Posterior cingulate gyrus (tissue), 11 donors: ENCODE measurements at regions not wholly inside any gene's neighbourhood (a gene's known extent, or its start where the extent isn't known, plus 50 kb on each side); places are given as distances from the start of the nearest gene placed in this dataset.

Source experiments
- DNase-seq, 10 donors: peaks; one replicate each; pipeline versions ENCODE4 v3.0.0 to v3.0.0-alpha.2; 2020 to 2021; ENCODE audit warnings: mixed read lengths in 3 of 10
- intact Hi-C: fragments of 100-400 bp; cut with DNase I; formaldehyde crosslinking; loops from one replicate; pipeline ENCODE4 v1.15.1; 2023

DNA sequence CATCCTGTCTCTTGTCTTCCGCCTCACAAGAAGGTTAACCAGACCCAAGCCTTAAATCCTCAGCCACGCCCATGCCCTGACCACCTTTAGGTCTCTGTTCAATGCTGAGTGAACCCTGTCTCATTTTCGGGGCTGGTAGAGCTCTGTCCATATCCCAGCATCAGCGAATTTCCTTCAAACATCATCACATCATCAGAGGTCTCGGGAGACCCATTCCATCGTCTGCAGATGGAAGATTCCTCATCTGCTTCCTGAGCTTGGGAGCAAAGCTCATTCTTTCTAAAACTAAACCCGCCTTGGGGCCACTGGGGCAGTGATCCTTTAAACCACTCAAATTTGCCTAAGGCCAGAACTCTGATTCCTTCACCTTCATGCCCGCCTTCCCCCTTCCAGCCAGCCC is 173.7 kb downstream of the TTC32 start:
- intact Hi-C loops: no loop called here
- peak in 1 of 10 donors; percentile 32 for DNase-seq

- no peak for DNase-seq
- intact Hi-C loops: no loop called here
Measured at GRCh38 chr2:19725392-19725791, 176.4 kb downstream of the TTC32 start.

DNA sequence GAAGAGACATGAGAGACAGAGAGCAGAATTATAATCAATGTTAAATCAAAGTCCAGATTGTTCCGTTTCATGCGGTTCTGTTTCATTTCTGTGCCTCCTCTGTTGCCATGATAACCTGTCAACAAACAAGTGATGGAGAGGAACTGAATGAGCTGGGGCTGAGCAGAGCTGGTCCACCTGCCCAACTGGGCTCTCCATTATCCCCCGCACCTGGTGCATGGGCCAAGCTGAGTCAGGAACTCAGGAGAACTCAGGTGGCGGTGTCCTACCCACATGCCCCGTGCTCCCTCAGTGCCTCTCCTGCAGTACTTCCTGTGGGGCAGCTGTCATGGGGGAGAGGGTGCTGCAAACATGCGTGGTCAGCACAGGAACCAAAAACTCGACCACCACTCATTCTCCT is 178.8 kb downstream of the TTC32 start:
- no peak for DNase-seq
- intact Hi-C loops: no loop called here

DNA sequence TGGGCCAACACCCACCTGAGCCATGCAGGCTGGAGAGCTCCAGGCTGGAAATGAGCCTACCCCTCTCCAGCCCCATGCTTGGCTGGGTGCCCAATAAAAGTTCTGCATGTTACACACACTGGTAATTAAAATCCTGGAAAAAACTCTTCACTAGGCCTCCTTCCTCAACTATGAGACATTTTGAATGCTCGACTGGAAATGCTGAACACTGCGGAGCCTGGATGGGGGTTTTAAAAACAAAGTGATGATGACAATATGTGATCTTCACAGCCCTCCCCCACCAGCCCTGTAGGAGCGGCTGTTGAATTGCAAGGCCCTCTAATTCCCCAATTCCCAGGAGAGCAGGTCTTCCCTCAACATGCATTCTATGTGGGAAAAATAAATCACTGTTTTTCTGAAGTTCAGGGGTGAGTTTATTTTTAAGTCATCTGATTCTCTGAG is 179.2 kb downstream of the TTC32 start:
- DNase-seq: no peak
- intact Hi-C loops: no loop called here

DNA sequence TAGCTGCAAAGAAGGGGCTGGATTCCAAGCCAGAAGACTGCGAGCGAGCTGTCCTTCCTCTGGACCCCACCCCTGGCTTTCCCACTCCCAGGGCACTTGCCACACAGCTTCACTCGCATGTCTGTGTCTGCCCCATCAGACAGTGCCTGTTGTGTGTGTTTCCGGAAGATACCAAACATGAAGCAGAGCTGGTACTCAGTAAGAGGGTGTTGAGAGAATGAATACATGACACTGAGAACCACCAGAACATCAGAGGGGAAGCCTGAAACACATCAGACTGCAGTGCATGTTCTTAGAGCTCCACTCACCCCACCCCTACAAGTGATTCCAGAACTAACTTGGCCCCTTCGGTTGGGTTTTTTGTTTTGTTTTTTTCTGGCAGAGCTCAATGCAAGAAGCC is 181.5 kb downstream of the TTC32 start:
- intact Hi-C loops: no loop called here
- DNase-seq: no peak

DNA sequence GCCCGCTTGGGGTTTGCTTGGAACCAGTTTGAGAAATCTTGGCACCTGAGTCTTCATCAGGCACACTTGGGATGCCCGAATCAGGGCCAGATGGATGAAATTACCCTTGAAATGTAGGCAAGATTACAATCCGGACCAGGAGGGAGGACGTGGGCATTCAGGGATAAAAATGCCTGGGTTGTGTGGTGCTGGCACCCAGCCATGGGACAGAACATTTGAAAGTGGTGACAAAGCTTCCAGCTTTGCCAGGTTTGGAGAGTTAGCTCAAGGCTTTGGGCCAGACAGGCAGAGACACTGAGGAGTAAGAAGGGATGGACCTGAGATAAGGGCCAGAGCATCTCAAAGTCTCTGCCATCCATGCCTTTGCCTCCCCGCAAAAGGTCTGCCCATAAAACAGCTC is 182.2 kb downstream of the TTC32 start:
- intact Hi-C loops: no loop called here
- DNase-seq: no peak

DNA sequence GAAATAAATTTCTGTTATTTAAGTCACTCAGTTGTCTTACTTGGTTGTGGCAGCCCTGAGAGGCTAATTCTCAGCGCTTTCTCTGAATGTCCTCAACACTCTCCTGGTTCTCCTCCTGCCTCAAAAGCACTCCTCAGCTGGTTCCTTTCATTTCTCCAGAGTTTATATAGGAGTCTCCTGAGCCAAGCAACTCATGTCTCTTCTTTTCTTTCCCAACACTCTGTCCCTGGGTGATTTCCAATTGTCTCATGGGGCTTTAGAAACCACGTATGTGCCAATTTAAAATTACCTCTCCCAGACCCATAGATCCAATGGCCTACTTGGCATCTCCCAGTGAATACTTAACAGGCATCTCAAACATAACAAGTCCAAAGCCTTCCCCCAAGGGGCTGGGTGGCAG is 184.3 kb downstream of the TTC32 start:
- intact Hi-C loops: no loop called here

DNA sequence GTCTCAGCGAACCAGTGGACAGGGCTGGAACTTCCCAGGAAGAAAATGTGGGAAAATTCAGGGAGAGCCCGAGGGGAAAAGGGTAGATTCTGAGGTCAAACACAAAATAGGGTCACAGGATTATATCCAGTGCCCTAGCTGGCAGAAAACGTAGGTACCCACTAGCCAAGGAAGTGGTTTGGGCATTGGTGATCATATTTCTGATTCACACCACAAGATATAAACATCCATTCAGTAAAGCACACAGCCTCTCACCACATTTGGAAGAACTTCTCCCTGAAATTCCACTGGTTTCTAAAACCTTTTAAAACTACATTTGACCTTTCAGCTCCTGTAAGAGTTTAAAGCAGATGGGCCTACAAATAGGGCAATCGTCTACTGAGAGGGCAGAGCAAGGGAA is 186.9 kb downstream of the TTC32 start:
- DNase-seq: no peak
- intact Hi-C loops: no loop called here

More for the DNA sequence above, 184.3 kb downstream of the TTC32 start:
- no peak for DNase-seq

DNA sequence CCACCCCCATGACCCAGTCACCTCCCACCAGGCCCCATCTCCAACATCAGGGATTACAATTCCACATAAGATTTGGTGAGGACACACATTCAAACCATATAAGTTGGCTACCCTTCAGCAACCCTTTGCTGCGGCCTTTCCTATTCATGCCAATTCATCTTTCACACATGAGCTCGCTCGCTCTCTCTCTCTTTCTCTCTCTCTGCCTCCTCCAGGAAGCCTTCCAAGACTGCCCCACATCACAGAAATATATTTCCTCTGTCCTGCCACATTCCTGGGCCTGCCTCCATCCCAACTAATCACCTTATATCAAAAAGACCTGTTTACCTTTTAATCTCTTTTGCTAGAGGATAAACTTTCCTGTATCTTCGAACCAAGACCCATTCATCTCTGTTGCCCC is 188.9 kb downstream of the TTC32 start:
- intact Hi-C loops: no loop called here
- no peak for DNase-seq

GRCh38 chr2:19711470-19712372 is 190.1 kb downstream of the TTC32 start:
- DNase-seq: no peak
- intact Hi-C loops: no loop called here

- intact Hi-C loops: no loop called here
- no peak for DNase-seq
Measured at GRCh38 chr2:19710230-19710629, 191.6 kb downstream of the TTC32 start.

GRCh38 chr2:19709553-19709952 is 192.2 kb downstream of the TTC32 start:
- no peak for DNase-seq
- intact Hi-C loops: loop anchor here (1.0 kb wide), 1 partner anchor 39 kb away; no protein-coding TSS in a partner anchor

GRCh38 chr2:19708776-19709175 is 193.0 kb downstream of the TTC32 start:
- intact Hi-C loops: loop anchor here (1.0 kb wide), 1 partner anchor 38 kb away; no protein-coding TSS in a partner anchor
- DNase-seq: no peak

GRCh38 chr2:19706332-19706731 is 195.5 kb downstream of the TTC32 start:
- intact Hi-C loops: no loop called here
- no peak for DNase-seq

DNA sequence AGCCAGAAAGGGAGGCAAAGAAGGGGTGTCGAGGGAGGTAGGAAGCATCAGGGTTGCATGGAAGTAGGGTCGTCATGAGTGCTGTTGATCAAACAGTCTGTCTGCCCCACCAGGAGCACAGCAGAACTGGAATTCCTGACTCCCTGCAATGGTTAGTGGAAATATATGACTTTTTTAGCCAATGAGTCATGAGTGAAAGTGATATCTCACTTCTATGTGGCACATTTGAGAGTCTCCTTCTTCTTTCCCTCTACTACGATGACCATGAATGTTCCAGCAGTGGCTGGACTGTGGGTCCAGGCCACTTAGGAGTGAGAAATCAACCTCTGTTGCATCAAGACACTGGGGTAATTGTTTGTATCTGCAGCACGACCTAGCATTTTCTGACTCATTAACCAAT is 199.5 kb downstream of the TTC32 start:
- intact Hi-C loops: no loop called here
- no peak for DNase-seq

DNA sequence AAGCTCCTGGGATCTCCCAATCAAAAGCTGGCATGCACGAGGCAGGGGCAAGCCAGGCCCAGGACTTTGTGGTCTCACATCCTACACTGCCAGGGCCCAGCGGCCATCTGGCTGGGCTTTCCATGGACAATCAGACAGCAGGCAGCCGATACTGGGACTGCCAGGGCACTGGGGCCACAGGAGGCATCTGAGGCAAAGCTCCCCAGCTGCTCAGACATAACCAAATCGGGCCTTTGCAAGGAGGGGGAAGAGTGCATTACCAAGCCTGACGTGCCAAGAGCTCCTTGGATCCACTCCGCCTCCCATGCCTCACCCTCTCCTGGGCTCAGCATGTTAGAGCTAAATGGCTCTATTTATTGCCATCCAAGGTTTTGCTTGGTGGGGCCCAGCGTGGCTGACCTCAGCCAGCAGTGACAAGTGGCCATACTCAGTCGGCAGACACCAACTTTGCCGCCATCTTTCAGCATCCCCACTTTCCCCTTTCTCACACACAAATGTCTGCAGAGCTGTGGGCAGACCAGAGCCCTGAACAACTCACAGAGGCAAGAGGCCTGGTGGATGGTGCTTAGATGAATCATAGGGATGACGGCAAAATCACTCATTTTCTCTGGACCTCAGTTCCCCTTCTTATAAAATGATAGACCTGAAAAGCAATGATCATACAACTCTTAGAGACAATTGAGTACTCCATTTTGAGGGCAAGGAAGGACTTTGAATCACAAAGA is 200.8 kb downstream of the TTC32 start:
- DNase-seq: no peak

DNA sequence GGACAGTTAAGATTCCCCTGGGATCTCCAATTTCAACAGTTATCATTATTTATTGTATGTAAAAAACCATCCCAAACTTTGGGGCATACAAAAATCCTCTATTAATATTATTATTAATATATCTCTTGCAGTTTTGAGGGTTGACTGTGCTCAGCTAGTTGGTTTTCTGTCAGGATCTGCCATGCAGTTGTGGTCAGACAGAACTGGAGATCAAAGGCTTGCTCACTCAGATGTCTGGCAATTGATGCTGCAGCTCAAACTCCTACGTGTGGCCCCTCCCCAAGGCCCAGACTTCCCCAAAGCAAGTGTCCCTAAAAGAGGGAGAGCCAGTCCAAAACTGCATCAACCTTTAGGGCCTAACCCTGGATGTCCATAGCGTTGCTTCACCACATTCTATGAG is 204.7 kb downstream of the TTC32 start:
- intact Hi-C loops: no loop called here
- no peak for DNase-seq

More for the DNA sequence above, 200.8 kb downstream of the TTC32 start:
- intact Hi-C loops: no loop called here

DNA sequence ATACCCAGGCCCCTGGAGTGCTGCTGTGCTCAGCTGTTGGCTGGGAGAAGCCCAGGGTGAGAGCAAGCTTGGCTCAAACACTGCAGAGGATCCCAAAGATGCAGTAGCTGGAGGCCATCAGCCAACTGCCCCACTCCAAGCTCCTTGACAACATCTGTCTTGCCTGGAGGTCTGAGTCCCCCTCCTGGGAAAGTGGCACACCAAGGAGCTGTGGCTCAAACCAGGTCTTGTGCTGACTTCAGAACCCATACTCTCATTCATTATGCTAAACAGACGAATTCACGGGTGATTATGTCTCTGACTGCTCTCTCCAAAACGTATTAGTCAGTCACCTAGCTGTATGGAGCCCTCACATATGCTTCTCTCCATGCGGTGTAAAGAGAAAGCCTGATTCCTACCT is 206.1 kb downstream of the TTC32 start:
- DNase-seq: no peak
- intact Hi-C loops: no loop called here

- DNase-seq: no peak
- intact Hi-C loops: no loop called here
Measured at GRCh38 chr2:19691892-19692291, 209.9 kb downstream of the TTC32 start.

DNA sequence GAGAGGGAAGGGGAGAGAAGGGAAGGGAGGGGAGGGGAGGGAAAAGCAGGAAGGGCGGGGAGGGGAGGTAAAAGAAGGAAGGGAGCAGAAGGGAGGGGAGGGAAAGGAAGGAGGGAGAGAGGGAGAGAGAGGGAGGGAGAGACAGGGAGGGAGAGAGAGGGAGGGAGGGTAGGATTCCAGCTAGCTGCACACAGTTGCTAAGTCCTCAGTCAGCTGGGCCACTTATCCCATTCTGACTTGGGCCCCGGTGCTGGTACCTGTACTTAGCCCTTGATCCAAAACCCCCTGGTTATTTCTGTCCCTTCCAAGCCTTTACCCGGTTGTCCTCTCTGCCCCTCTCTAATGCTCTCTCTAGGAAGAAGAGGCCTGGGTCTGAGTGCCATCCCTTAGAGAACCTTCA is 211.4 kb downstream of the TTC32 start:
- no peak for DNase-seq
- intact Hi-C loops: no loop called here

GRCh38 chr2:19689646-19690168 is 212.1 kb downstream of the TTC32 start:
- DNase-seq: no peak
- intact Hi-C loops: no loop called here
